ENCODE measurements at regions not wholly inside any gene's neighbourhood (a gene's known extent, or its start where the extent isn't known, plus 50 kb on each side); places are given as distances from the start of the nearest gene placed in this dataset.

DNA sequence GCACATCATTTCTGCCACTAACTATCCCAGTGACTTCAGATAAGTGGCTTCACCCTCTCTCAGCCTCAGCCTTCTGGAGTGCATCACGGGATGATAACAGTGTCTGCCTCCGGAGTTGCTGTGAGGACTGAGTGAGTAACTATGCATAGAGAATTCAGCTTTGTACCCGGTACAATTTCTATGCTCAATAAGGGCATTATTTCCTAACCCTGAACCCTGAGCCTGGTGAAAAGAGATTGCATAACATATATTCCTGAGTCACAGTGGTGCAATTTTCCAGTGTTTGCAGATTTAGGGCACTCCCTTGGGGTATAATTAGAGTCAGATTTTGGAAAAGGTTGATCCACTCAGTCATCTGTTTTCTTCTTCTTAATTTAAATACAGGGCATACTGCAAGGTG lies 181.1 kb downstream of the PTPN11 start:
- Histone ChIP-seq H3K27ac (ENCODE audit: insufficient read depth, low read length) (no peak overlapping the region), H2AK9ac (replicated peaks; ENCODE audit: low read depth, low read length, poor library complexity) (no peak overlapping the region), H3K56ac (ENCODE audit: extremely low read depth, insufficient read depth, low read length) (no peak overlapping the region), H2BK5ac (ENCODE audit: low read depth, low read length, poor library complexity, severe bottlenecking) (no peak overlapping the region), H4K20me1 (ENCODE audit: insufficient read depth, low read length) (no peaks in the 10 kb centered on the region), H3K79me1 (ENCODE audit: low read depth in 1 of 2, low read length in 2 of 2) (no peaks in the 10 kb centered on the region), H3K27me3 (ENCODE audit: control insufficient read depth, insufficient read depth, low read length) (no peaks in the 10 kb centered on the region), H3K4me1 (ENCODE audit: control insufficient read depth, insufficient read depth, low read length) (no peaks in the 10 kb centered on the region), H4K5ac (ENCODE audit: low read depth, low read length) (no peak overlapping the region), H2AK5ac (ENCODE audit: low read depth, low read length) (no peak overlapping the region), H3K4ac (ENCODE audit: low read depth, low read length) (no peak overlapping the region), H2BK20ac (ENCODE audit: low read depth, low read length) (no peak overlapping the region), H3K36me3 (ENCODE audit: control insufficient read depth, insufficient read depth, low read length) (no peaks in the 10 kb centered on the region), H3K9ac (ENCODE audit: low read depth, low read length) (no peak overlapping the region), H4K91ac (ENCODE audit: insufficient read depth, low read depth, low read length) (no peak overlapping the region), H2BK15ac (ENCODE audit: low read depth, low read length) (no peak overlapping the region), H2BK120ac (ENCODE audit: low read depth, low read length) (no peak overlapping the region), H3K4me3 (ENCODE audit: insufficient read depth, low read depth, low read length) (no peak overlapping the region), H3K23ac (ENCODE audit: low read depth, low read length) (no peak overlapping the region), H3K14ac (replicated peaks; ENCODE audit: low read depth, low read length) (no peak overlapping the region), H3K9me3 (ENCODE audit: control insufficient read depth, insufficient read depth, low read length) (no peaks in the 10 kb centered on the region), H3K4me2 (ENCODE audit: low read depth, low read length) (no peak overlapping the region), H3K9me1 (ENCODE audit: insufficient read depth, low read length) (no peaks in the 10 kb centered on the region), H4K8ac (ENCODE audit: low read depth in 2 of 2, low read length in 2 of 2) (no peak overlapping the region), H2AFZ (replicated peaks; ENCODE audit: low read length, poor library complexity) (no peak overlapping the region), H3K18ac (ENCODE audit: low read depth, low read length) (no peak overlapping the region)
- TF ChIP-seq MAFK (IDR thresholded peaks at IDR 0.05; ENCODE audit: low read depth, low read length) (no peak), CEBPB (IDR thresholded peaks at IDR 0.05; ENCODE audit: low read depth, low read length) (0 out of 2 replicates have a peak, but pooled peaks have one; percentile 4)
- WGBS, 2 experiments (ENCODE audit: extremely low coverage in 2 of 2, insufficient read length in 1 of 2): no CpG with 5 or more reads among the region's 3 CpGs
- DNase-seq (no peak), ATAC-seq (ENCODE audit: low read depth) (no peak)
- ChIA-PET CTCF (no interaction called here), POLR2A (ENCODE audit: unreplicated experiment) (no interaction called here)
- BruUV-seq (replicated peaks): no TSS peak
- in situ Hi-C loops (cut with MboI; ENCODE audit: low sequenced_read_pairs) (no loop called here), dilution Hi-C loops (cut with HindIII; ENCODE audit: low sequenced_read_pairs, unreplicated experiment) (no loop called here), intact Hi-C loops (cut with micrococcal nuclease) (no loop called here)
